Pons (tissue), 1 donor: ENCODE measurements at regions not wholly inside any gene's neighbourhood (a gene's known extent, or its start where the extent isn't known, plus 50 kb on each side); places are given as distances from the start of the nearest gene placed in this dataset.

Experiments used
- DNase-seq: peaks from one replicate; pipeline ENCODE4 v3.0.0-alpha.2; 2016; ENCODE audit warnings: low spot score

GRCh38 chr2:147468349-147468748 is 376.5 kb upstream of the ACVR2A start:
- DNase-seq: no peak

- no peak for DNase-seq
Measured at GRCh38 chr2:147467441-147467840, 377.4 kb upstream of the ACVR2A start.

GRCh38 chr2:147464737-147465357 is 380.0 kb upstream of the ACVR2A start:
- DNase-seq: no peak

GRCh38 chr2:147463881-147464520 is 380.8 kb upstream of the ACVR2A start:
- no peak for DNase-seq

- DNase-seq: no peak
Measured at GRCh38 chr2:147460155-147460554, 384.7 kb upstream of the ACVR2A start.

GRCh38 chr2:147456779-147457178 is 388.1 kb upstream of the ACVR2A start:
- no peak for DNase-seq

- DNase-seq: no peak
Measured at GRCh38 chr2:147451902-147452515, 392.8 kb upstream of the ACVR2A start.

GRCh38 chr2:147450661-147451510 is 393.9 kb upstream of the ACVR2A start:
- no peak for DNase-seq

GRCh38 chr2:147449323-147449991 is 395.4 kb upstream of the ACVR2A start:
- no peak for DNase-seq

- no peak for DNase-seq
Measured at GRCh38 chr2:147442816-147443215, 402.0 kb upstream of the ACVR2A start.

- no peak for DNase-seq
Measured at GRCh38 chr2:147441182-147441581, 403.6 kb upstream of the ACVR2A start.

- DNase-seq: no peak
Measured at GRCh38 chr2:147440734-147441133, 404.1 kb upstream of the ACVR2A start.

- DNase-seq: no peak
Measured at GRCh38 chr2:147439986-147440385, 404.8 kb upstream of the ACVR2A start.

GRCh38 chr2:147438882-147439281 is 405.9 kb upstream of the ACVR2A start:
- no peak for DNase-seq

GRCh38 chr2:147433822-147434221 is 411.0 kb upstream of the ACVR2A start:
- peak; percentile 30 for DNase-seq

GRCh38 chr2:147430408-147430807 is 414.4 kb upstream of the ACVR2A start:
- DNase-seq: no peak

GRCh38 chr2:147428120-147428747 is 416.6 kb upstream of the ACVR2A start:
- no peak for DNase-seq

- DNase-seq: peak; percentile 57
Measured at GRCh38 chr2:147425437-147426029, 419.3 kb upstream of the ACVR2A start.

- no peak for DNase-seq
Measured at GRCh38 chr2:147424766-147425165, 420.1 kb upstream of the ACVR2A start.

GRCh38 chr2:147420947-147421675 is 423.7 kb upstream of the ACVR2A start:
- no peak for DNase-seq
